ENCODE measurements at regions not wholly inside any gene's neighbourhood (a gene's known extent, or its start where the extent isn't known, plus 50 kb on each side); places are given as distances from the start of the nearest gene placed in this dataset.

- TF ChIP-seq, protein P1, sequence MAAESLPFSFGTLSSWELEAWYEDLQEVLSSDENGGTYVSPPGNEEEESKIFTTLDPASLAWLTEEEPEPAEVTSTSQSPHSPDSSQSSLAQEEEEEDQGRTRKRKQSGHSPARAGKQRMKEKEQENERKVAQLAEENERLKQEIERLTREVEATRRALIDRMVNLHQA (CRISPR knock-in tag; IDR thresholded peaks at IDR 0.05), result no peak
- TF ChIP-seq KDM4B (CRISPR knock-in tag; IDR thresholded peaks at IDR 0.05), result no peak
- no peak for TF ChIP-seq ZNF121 (CRISPR knock-in tag; IDR thresholded peaks at IDR 0.05)
- TF ChIP-seq KDM1A (CRISPR knock-in tag; IDR thresholded peaks at IDR 0.05), result no peak
- TF ChIP-seq, protein P2, sequence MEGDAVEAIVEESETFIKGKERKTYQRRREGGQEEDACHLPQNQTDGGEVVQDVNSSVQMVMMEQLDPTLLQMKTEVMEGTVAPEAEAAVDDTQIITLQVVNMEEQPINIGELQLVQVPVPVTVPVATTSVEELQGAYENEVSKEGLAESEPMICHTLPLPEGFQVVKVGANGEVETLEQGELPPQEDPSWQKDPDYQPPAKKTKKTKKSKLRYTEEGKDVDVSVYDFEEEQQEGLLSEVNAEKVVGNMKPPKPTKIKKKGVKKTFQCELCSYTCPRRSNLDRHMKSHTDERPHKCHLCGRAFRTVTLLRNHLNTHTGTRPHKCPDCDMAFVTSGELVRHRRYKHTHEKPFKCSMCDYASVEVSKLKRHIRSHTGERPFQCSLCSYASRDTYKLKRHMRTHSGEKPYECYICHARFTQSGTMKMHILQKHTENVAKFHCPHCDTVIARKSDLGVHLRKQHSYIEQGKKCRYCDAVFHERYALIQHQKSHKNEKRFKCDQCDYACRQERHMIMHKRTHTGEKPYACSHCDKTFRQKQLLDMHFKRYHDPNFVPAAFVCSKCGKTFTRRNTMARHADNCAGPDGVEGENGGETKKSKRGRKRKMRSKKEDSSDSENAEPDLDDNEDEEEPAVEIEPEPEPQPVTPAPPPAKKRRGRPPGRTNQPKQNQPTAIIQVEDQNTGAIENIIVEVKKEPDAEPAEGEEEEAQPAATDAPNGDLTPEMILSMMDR (CRISPR knock-in tag; IDR thresholded peaks at IDR 0.05), result no peak
- no peak for TF ChIP-seq POGK (CRISPR knock-in tag; conservative IDR thresholded peaks at IDR 0.05)
Measured at GRCh38 chr14:43651896-43652295, 855.2 kb downstream of the FSCB start.
